ENCODE measurements at regions not wholly inside any gene's neighbourhood (a gene's known extent, or its start where the extent isn't known, plus 50 kb on each side); places are given as distances from the start of the nearest gene placed in this dataset.

DNA sequence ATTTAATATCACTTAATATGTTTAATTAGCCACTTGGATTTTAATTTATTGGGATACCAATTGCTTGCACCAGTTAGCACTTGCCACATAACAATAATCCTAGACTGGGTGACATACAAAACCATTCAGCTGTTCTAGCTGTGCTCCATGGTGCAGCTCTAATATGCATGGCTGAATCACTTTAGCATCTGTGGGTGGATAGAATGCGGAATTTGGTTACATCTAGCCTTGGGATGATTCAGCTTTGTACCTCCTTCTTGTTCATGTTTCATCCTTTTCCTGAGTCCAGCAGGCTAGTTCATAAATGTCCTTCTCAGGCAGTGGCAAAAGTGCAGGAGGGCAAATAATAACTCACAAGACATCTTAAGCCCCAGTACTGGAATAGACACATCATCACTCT lies 1263.0 kb downstream of the LRFN5 start:
- TF ChIP-seq CSDC2 (CRISPR knock-in tag; IDR thresholded peaks at IDR 0.05) (no peak), ZNF565 (CRISPR knock-in tag; conservative IDR thresholded peaks at IDR 0.05; ENCODE audit: low read depth) (no peak), ESRRG (CRISPR knock-in tag; IDR thresholded peaks at IDR 0.05) (no peak), ZFP3 (CRISPR knock-in tag; IDR thresholded peaks at IDR 0.05) (no peak)
- TF ChIP-seq, protein P1, sequence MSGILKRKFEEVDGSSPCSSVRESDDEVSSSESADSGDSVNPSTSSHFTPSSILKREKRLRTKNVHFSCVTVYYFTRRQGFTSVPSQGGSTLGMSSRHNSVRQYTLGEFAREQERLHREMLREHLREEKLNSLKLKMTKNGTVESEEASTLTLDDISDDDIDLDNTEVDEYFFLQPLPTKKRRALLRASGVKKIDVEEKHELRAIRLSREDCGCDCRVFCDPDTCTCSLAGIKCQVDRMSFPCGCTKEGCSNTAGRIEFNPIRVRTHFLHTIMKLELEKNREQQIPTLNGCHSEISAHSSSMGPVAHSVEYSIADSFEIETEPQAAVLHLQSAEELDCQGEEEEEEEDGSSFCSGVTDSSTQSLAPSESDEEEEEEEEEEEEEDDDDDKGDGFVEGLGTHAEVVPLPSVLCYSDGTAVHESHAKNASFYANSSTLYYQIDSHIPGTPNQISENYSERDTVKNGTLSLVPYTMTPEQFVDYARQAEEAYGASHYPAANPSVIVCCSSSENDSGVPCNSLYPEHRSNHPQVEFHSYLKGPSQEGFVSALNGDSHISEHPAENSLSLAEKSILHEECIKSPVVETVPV (CRISPR knock-in tag; IDR thresholded peaks at IDR 0.05) = no peak
- TF ChIP-seq, protein P2, sequence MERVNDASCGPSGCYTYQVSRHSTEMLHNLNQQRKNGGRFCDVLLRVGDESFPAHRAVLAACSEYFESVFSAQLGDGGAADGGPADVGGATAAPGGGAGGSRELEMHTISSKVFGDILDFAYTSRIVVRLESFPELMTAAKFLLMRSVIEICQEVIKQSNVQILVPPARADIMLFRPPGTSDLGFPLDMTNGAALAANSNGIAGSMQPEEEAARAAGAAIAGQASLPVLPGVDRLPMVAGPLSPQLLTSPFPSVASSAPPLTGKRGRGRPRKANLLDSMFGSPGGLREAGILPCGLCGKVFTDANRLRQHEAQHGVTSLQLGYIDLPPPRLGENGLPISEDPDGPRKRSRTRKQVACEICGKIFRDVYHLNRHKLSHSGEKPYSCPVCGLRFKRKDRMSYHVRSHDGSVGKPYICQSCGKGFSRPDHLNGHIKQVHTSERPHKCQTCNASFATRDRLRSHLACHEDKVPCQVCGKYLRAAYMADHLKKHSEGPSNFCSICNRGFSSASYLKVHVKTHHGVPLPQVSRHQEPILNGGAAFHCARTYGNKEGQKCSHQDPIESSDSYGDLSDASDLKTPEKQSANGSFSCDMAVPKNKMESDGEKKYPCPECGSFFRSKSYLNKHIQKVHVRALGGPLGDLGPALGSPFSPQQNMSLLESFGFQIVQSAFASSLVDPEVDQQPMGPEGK (CRISPR knock-in tag; IDR thresholded peaks at IDR 0.05; ENCODE audit: borderline replicate concordance) = no peak
